Left lobe of liver (tissue), 2 donors: ENCODE measurements at regions not wholly inside any gene's neighbourhood (a gene's known extent, or its start where the extent isn't known, plus 50 kb on each side); places are given as distances from the start of the nearest gene placed in this dataset.

Experiments
- ATAC-seq: fragments of 200-7000 bp; cut with Tn5 transposase; one replicate; pipeline ENCODE4 v1.9.1; 2020; ENCODE audit warnings: mild to moderate bottlenecking, moderate library complexity
- DNase-seq: peaks from one replicate; pipeline ENCODE4 v3.0.0-alpha.2; 2020; ENCODE audit warnings: low spot score
- donor health status: DM: no; HTN: no; CAD: no; lungs with moderate emphysema.
- donor health status: DM: no; HTN: yes; CAD: no.

GRCh38 chr14:101024686-101025085, 121.2 kb upstream of the RTL1 start:
- DNase-seq (no peak), ATAC-seq (no peak)

GRCh38 chr14:101025131-101025530, 121.6 kb upstream of the RTL1 start:
- ATAC-seq (no peak), DNase-seq (no peak)

- ATAC-seq, result no peak
- no peak for DNase-seq
Measured at GRCh38 chr14:101025696-101026095, 122.2 kb upstream of the RTL1 start.

- DNase-seq (no peak), ATAC-seq (no peak)
Measured at GRCh38 chr14:101026341-101026740, 122.8 kb upstream of the RTL1 start.

GRCh38 chr14:101027291-101027690, 123.8 kb upstream of the RTL1 start:
- ATAC-seq (no peak), DNase-seq (no peak)

GRCh38 chr14:101027966-101028365, 124.4 kb upstream of the RTL1 start:
- no peak for ATAC-seq
- DNase-seq, result no peak

GRCh38 chr14:101028971-101029667, 125.6 kb upstream of the RTL1 start:
- ATAC-seq, result no peak
- DNase-seq, result no peak

- ATAC-seq, result no peak
Measured at GRCh38 chr14:101029668-101030290, 126.3 kb upstream of the RTL1 start.

GRCh38 chr14:101030586-101030985, 127.1 kb upstream of the RTL1 start:
- ATAC-seq, result no peak
- DNase-seq, result no peak

More at GRCh38 chr14:101029668-101030290, 126.3 kb upstream of the RTL1 start:
- no peak for DNase-seq

GRCh38 chr14:101031186-101031585, 127.7 kb upstream of the RTL1 start:
- ATAC-seq (no peak), DNase-seq (no peak)

GRCh38 chr14:101031721-101032120, 128.2 kb upstream of the RTL1 start:
- ATAC-seq (no peak), DNase-seq (no peak)

GRCh38 chr14:101032433-101032832, 128.9 kb upstream of the RTL1 start:
- DNase-seq, result no peak
- ATAC-seq, result no peak

- no peak for ATAC-seq
Measured at GRCh38 chr14:101033006-101033405, 129.5 kb upstream of the RTL1 start.

GRCh38 chr14:101033446-101034165, 130.1 kb upstream of the RTL1 start:
- no peak for ATAC-seq
- DNase-seq, result no peak

More at GRCh38 chr14:101033006-101033405, 129.5 kb upstream of the RTL1 start:
- no peak for DNase-seq

- DNase-seq (no peak), ATAC-seq (no peak)
Measured at GRCh38 chr14:101034986-101035385, 131.5 kb upstream of the RTL1 start.

GRCh38 chr14:101035466-101036225, 132.1 kb upstream of the RTL1 start:
- ATAC-seq, result no peak
- no peak for DNase-seq

- ATAC-seq (no peak), DNase-seq (no peak)
Measured at GRCh38 chr14:101037021-101037817, 133.7 kb upstream of the RTL1 start.

GRCh38 chr14:101039031-101039754, 135.7 kb upstream of the RTL1 start:
- DNase-seq (no peak), ATAC-seq (no peak)

- no peak for DNase-seq
Measured at GRCh38 chr14:101039755-101040138, 136.2 kb upstream of the RTL1 start.

More at GRCh38 chr14:101039755-101040138, 136.2 kb upstream of the RTL1 start:
- no peak for ATAC-seq
